Pancreas (tissue), 10 donors: ENCODE measurements at regions not wholly inside any gene's neighbourhood (a gene's known extent, or its start where the extent isn't known, plus 50 kb on each side); places are given as distances from the start of the nearest gene placed in this dataset.

Experiments
- ATAC-seq, 4 donors: fragments of 200-7000 bp; cut with Tn5 transposase; one replicate each; pipeline versions ENCODE4 v1.8.0 to v1.9.1; 2020; ENCODE audit warnings: mild to moderate bottlenecking in 4 of 4, moderate library complexity in 4 of 4
- DNase-seq, 6 donors: peaks; one replicate each; pipeline ENCODE4 v3.0.0-alpha.2; 2020
- FAIRE-seq: peaks from 2 replicates; lab custom pipeline; 2012; peaks lifted over from hg19 to GRCh38; lab: Jason Lieb, UNC
- H3K27ac ChIP-seq, 4 donors: fragments of 200-600 bp; sonication (generic); 1 replicate in 3 of 4; 2 replicates in 1 of 4; pipeline versions ENCODE4 v1.5.0 to v1.8.0; 2020
- H3K27me3 ChIP-seq, 4 donors: fragments of 200-600 bp; one replicate each; pipeline ENCODE4 v1.8.0; 2021
- H3K36me3 ChIP-seq, 3 donors: fragments of 200-600 bp; sonication (generic) in 1 of 3; one replicate each; pipeline versions ENCODE4 v1.5.0 to v1.8.0; 2020 to 2021
- H3K4me1 ChIP-seq, 3 donors: fragments of 200-600 bp; one replicate each; pipeline ENCODE4 v1.8.0; 2021
- H3K4me3 ChIP-seq, 4 donors: fragments of 200-600 bp; sonication (generic) in 2 of 4; one replicate each; pipeline versions ENCODE4 v1.5.0 to v1.8.0; 2020 to 2021
- H3K9me3 ChIP-seq, 4 donors: fragments of 200-600 bp; one replicate each; pipeline ENCODE4 v1.8.0; 2021
- WGBS, 2 donors: extraction: QIAGEN DNeasy Blood & Tissue Kit; methylation state at CpG; one replicate each; pipeline ENCODE4 v1.1.7; 2013; 5-methylcytosine and 5-hydroxymethylcytosine counted together
- intact Hi-C, 3 donors: fragments of 100-400 bp; cut with DNase I; formaldehyde crosslinking; loops; one replicate each; pipeline versions ENCODE4 v1.11.1 to v1.14.2; 2022
- TF ChIP-seq, protein P1 (sequence below), 4 donors: fragments of 200-600 bp; sonication (generic) in 3 of 4; IDR thresholded peaks; one replicate each; pipeline versions ENCODE4 v1.5.0 to v1.8.0; 2021; ENCODE audit warnings: antibody characterized with exemption in 4 of 4
- donor health status: healthy with polysubstance abuse.
- donor health status: DM: no; HTN: no; CAD: no; lungs with moderate emphysema.
- donor health status: DM: no; HTN: no; CAD: no.
- donor health status: control.
- donor health status: control.
- donor health status: Bipolar disorder and iron deficiency.
- donor health status: DM: yes; HTN: yes; CAD: no.
- donor health status: DM: no; HTN: no; CAD: no.
- donor health status: DM: no; HTN: no; CAD: no.
- donor health status: DM: yes; HTN: yes; CAD: no.

- Histone ChIP-seq H3K27me3 (no peaks in the 10 kb centered on the region), H3K27ac (no peak overlapping the region), H3K36me3 (no peaks in the 10 kb centered on the region), H3K4me1 (no peaks in the 10 kb centered on the region), H3K4me3 (no peak overlapping the region), H3K9me3 (no peaks in the 10 kb centered on the region)
- ATAC-seq (no peak), DNase-seq (no peak), FAIRE-seq (no peak)
- intact Hi-C loops: no loop called here
- WGBS, 2 donors: 86 to 96% methylated on average over 2 of the region's 2 CpGs
- TF ChIP-seq, protein P1, sequence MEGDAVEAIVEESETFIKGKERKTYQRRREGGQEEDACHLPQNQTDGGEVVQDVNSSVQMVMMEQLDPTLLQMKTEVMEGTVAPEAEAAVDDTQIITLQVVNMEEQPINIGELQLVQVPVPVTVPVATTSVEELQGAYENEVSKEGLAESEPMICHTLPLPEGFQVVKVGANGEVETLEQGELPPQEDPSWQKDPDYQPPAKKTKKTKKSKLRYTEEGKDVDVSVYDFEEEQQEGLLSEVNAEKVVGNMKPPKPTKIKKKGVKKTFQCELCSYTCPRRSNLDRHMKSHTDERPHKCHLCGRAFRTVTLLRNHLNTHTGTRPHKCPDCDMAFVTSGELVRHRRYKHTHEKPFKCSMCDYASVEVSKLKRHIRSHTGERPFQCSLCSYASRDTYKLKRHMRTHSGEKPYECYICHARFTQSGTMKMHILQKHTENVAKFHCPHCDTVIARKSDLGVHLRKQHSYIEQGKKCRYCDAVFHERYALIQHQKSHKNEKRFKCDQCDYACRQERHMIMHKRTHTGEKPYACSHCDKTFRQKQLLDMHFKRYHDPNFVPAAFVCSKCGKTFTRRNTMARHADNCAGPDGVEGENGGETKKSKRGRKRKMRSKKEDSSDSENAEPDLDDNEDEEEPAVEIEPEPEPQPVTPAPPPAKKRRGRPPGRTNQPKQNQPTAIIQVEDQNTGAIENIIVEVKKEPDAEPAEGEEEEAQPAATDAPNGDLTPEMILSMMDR (IDR thresholded peaks at IDR 0.05): no peak
Measured at GRCh38 chr5:125421006-125421405, 674.6 kb upstream of the ZNF608 start.

- FAIRE-seq (no peak), ATAC-seq (no peak), DNase-seq (no peak)
- intact Hi-C loops: no loop called here
- Histone ChIP-seq H3K4me3 (no peak overlapping the region), H3K27me3 (no peaks in the 10 kb centered on the region), H3K27ac (no peak overlapping the region), H3K36me3 (no peaks in the 10 kb centered on the region), H3K4me1 (no peaks in the 10 kb centered on the region), H3K9me3 (no peaks in the 10 kb centered on the region)
- WGBS, 2 donors: 87% methylated on average over 5 of the region's 5 CpGs
- TF ChIP-seq, protein P1 (IDR thresholded peaks at IDR 0.05): no peak
Measured at GRCh38 chr5:125422342-125422741, 675.9 kb upstream of the ZNF608 start.

GRCh38 chr5:125424402-125425141 lies 678.1 kb upstream of the ZNF608 start:
- no peak overlapping the region for H3K27ac ChIP-seq
- H3K36me3 ChIP-seq: no peaks in the 10 kb centered on the region
- ATAC-seq: no peak
- H3K9me3 ChIP-seq: no peaks in the 10 kb centered on the region
- 54 to 58% methylated on average over 6 of the region's 6 CpGs for WGBS, 2 donors
- intact Hi-C loops: no loop called here
- H3K4me3 ChIP-seq: no peak overlapping the region
- no peak for DNase-seq
- TF ChIP-seq, protein P1 (IDR thresholded peaks at IDR 0.05): no peak
- FAIRE-seq: no peak
- H3K4me1 ChIP-seq: no peaks in the 10 kb centered on the region
- H3K27me3 ChIP-seq: no peaks in the 10 kb centered on the region

- ATAC-seq (no peak), DNase-seq (no peak), FAIRE-seq (no peak)
- Histone ChIP-seq H3K4me1 (no peaks in the 10 kb centered on the region), H3K27ac (no peak overlapping the region), H3K9me3 (no peaks in the 10 kb centered on the region), H3K27me3 (no peaks in the 10 kb centered on the region), H3K36me3 (no peaks in the 10 kb centered on the region), H3K4me3 (no peak overlapping the region)
- intact Hi-C loops: no loop called here
- TF ChIP-seq, protein P1 (IDR thresholded peaks at IDR 0.05): no peak
- 79 to 87% methylated on average over 1 of the region's 1 CpG for WGBS, 2 donors
Measured at GRCh38 chr5:125429498-125429897, 683.1 kb upstream of the ZNF608 start.

GRCh38 chr5:125433457-125433856 lies 687.0 kb upstream of the ZNF608 start:
- ATAC-seq (no peak), DNase-seq (no peak), FAIRE-seq (no peak)
- TF ChIP-seq, protein P1 (IDR thresholded peaks at IDR 0.05): no peak
- no peaks in the 10 kb centered on the region for H3K27me3 ChIP-seq
- H3K4me1 ChIP-seq: no peaks in the 10 kb centered on the region
- no peak overlapping the region for H3K4me3 ChIP-seq
- WGBS, 2 donors: 63 to 64% methylated on average over 2 of the region's 2 CpGs
- H3K36me3 ChIP-seq: no peaks in the 10 kb centered on the region
- no peaks in the 10 kb centered on the region for H3K9me3 ChIP-seq
- intact Hi-C loops: no loop called here
- H3K27ac ChIP-seq: no peak overlapping the region
